OCI-LY7 (cell line): ENCODE measurements at regions not wholly inside any gene's neighbourhood (a gene's known extent, or its start where the extent isn't known, plus 50 kb on each side); places are given as distances from the start of the nearest gene placed in this dataset.
"Not testable (repeated sequence)": the region's sequence is repeated elsewhere in the genome, so short reads cannot be mapped to it uniquely, and the experiment has no call there.

Experiments used
- BruUV-seq: library from RNA; stranded (reverse); fragments of 400-500 nt; replicated peaks from 2 replicates; lab custom pipeline; 2021; lab: Mats Ljungman, UMichigan
- CTCF ChIA-PET: fragments of 300-600 bp; sonication (Branson Sonifier 250); formaldehyde crosslinking; loops from one replicate; lab custom pipeline; 2022; ENCODE audit warnings: antibody characterized with exemption; ENCODE audit not compliant: unreplicated experiment; lab: Charles Lee
- POLR2A ChIA-PET: fragments of 300-600 bp; sonication (Branson Sonifier 250); formaldehyde crosslinking; loops from one replicate; lab custom pipeline; 2022; ENCODE audit warnings: antibody characterized with exemption; lab: Charles Lee
- DNase-seq: peaks from one replicate; pipeline ENCODE4 v3.0.0-alpha.2; 2015; ENCODE audit warnings: low spot score
- H2AFZ ChIP-seq: fragments of 200-600 bp; sonication (generic), shearing (Covaris generic); 2 replicates; pipeline ENCODE4 v1.6.1; 2014; ENCODE audit warnings: mild to moderate bottlenecking, antibody characterized with exemption, low read length, moderate library complexity
- H3K27ac ChIP-seq: fragments of 200-600 bp; sonication (generic); 2 replicates; pipeline ENCODE4 v1.5.1; 2014; ENCODE audit warnings: mixed run types, low read depth, mild to moderate bottlenecking, moderate library complexity, low read length, inconsistent platforms; ENCODE audit not compliant: poor library complexity, severe bottlenecking
- H3K36me3 ChIP-seq: fragments of 200-600 bp; sonication (generic); 2 replicates; pipeline ENCODE4 v1.6.1; 2014; ENCODE audit warnings: mild to moderate bottlenecking, antibody characterized with exemption, low read length, moderate library complexity, mixed read lengths; ENCODE audit not compliant: insufficient read depth
- H3K4me1 ChIP-seq: fragments of 200-600 bp; sonication (generic); 2 replicates; pipeline ENCODE4 v1.5.1; 2014; ENCODE audit warnings: mild to moderate bottlenecking, low read length; ENCODE audit not compliant: insufficient read depth, poor library complexity, severe bottlenecking
- H3K4me2 ChIP-seq: fragments of 200-600 bp; sonication (generic); 2 replicates; pipeline ENCODE4 v1.6.1; 2014; ENCODE audit warnings: mild to moderate bottlenecking, low read length
- H3K4me3 ChIP-seq: fragments of 200-600 bp; sonication (generic); 2 replicates; pipeline ENCODE4 v1.5.1; 2014; ENCODE audit warnings: mild to moderate bottlenecking, low read depth, low read length; ENCODE audit not compliant: poor library complexity, severe bottlenecking
- H3K79me2 ChIP-seq: fragments of 200-600 bp; sonication (generic); 2 replicates; pipeline ENCODE4 v1.6.1; 2016; ENCODE audit warnings: low read depth, mild to moderate bottlenecking, low read length, moderate library complexity, mixed read lengths; ENCODE audit not compliant: insufficient read depth
- H3K9me2 ChIP-seq: fragments of 200-600 bp; sonication (generic); 2 replicates; pipeline ENCODE4 v1.6.1; 2016; ENCODE audit warnings: mild to moderate bottlenecking, low read length, mixed read lengths; ENCODE audit not compliant: insufficient read depth
- H3K9me3 ChIP-seq: fragments of 200-600 bp; sonication (generic); 2 replicates; pipeline ENCODE4 v1.6.1; 2014; ENCODE audit warnings: mild to moderate bottlenecking, mixed run types, low read length, mixed read lengths
- H4K20me1 ChIP-seq: fragments of 200-600 bp; sonication (generic); 2 replicates; pipeline ENCODE4 v1.6.1; 2014; ENCODE audit warnings: mild to moderate bottlenecking, antibody characterized with exemption, low read length, moderate library complexity, mixed read lengths; ENCODE audit not compliant: insufficient read depth
- EZH2phosphoT487 ChIP-seq: fragments of 200-600 bp; sonication (generic); IDR thresholded peaks from 2 replicates; pipeline ENCODE4 v1.6.1; 2018; ENCODE audit warnings: low read depth, borderline replicate concordance, mild to moderate bottlenecking, mixed run types, antibody characterized with exemption, low read length, moderate library complexity, mixed read lengths
- intact Hi-C: fragments of 100-400 bp; cut with micrococcal nuclease; formaldehyde crosslinking; loops from one replicate; pipeline ENCODE4 v1.10.0; 2022; ENCODE audit not compliant: unreplicated experiment
- TF ChIP-seq, protein P1 (sequence below): fragments of 200-600 bp; sonication (generic); conservative IDR thresholded peaks from 2 replicates; pipeline ENCODE4 v1.5.1; 2014; ENCODE audit warnings: mild to moderate bottlenecking, antibody characterized with exemption, low read length, moderate library complexity, mixed read lengths

DNA sequence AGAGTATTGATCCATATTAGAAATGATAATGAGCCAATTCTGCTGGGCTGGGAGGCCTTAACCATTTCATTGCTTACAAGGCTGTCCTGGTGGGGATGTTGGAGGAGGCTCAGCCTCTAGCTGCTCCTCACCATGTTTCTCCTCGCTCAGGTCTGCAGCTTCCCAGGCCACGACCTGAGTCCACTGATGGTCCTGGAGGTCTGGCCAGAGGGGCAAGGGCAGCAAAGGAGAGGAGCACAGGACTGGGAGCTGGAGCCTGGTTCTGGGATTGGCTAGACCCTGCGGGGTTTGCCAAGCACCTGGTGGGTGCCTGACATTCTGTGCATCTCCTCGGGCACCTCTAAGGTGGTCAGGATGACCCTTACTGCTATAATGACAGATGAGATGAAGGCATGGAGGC is 92.6 kb downstream of the KIF26A start:
- CTCF ChIA-PET = no interaction called here
- no peak overlapping the region for H3K4me2 ChIP-seq
- BruUV-seq = no TSS peak
- intact Hi-C loops = no loop called here
- POLR2A ChIA-PET = no interaction called here
- H2AFZ ChIP-seq = no peak overlapping the region
- DNase-seq = no peak
- no peak overlapping the region for H3K27ac ChIP-seq
- peaks cover 15% of the 10 kb centered on the region; the same call in 1 of the 2 replicates for H3K9me3 ChIP-seq
- TF ChIP-seq EZH2phosphoT487 = no peak
- TF ChIP-seq, protein P1, sequence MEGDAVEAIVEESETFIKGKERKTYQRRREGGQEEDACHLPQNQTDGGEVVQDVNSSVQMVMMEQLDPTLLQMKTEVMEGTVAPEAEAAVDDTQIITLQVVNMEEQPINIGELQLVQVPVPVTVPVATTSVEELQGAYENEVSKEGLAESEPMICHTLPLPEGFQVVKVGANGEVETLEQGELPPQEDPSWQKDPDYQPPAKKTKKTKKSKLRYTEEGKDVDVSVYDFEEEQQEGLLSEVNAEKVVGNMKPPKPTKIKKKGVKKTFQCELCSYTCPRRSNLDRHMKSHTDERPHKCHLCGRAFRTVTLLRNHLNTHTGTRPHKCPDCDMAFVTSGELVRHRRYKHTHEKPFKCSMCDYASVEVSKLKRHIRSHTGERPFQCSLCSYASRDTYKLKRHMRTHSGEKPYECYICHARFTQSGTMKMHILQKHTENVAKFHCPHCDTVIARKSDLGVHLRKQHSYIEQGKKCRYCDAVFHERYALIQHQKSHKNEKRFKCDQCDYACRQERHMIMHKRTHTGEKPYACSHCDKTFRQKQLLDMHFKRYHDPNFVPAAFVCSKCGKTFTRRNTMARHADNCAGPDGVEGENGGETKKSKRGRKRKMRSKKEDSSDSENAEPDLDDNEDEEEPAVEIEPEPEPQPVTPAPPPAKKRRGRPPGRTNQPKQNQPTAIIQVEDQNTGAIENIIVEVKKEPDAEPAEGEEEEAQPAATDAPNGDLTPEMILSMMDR = no peak
- peaks cover 8% of the 10 kb centered on the region for H3K4me1 ChIP-seq
- H4K20me1 ChIP-seq = no peaks in the 10 kb centered on the region
- no peaks in the 10 kb centered on the region for H3K36me3 ChIP-seq
- H3K4me3 ChIP-seq = no peak overlapping the region
- H3K9me2 ChIP-seq = no peaks in the 10 kb centered on the region
- H3K79me2 ChIP-seq = no peaks in the 10 kb centered on the region

DNA sequence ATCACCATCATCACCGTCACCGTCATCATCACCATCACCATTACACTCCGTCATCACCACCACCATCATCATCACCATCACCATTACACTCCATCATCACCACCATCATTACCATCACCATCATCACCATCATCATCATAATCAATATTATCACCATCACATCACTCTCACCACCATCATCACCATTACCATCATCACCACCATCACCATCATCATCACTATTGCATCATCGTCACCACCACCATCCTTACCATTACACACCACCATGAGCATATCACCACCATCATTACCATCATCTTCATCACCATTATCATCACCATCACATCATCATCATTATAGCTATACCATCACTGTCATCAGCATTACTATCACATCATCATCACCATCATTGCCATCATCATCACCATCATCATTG is 93.7 kb downstream of the KIF26A start:
- H3K27ac ChIP-seq = no peak overlapping the region
- H3K4me1 ChIP-seq = peaks cover 2% of the 10 kb centered on the region
- H3K36me3 ChIP-seq = no peaks in the 10 kb centered on the region
- BruUV-seq = no TSS peak
- no peak overlapping the region for H3K4me2 ChIP-seq
- ChIA-PET CTCF (interaction anchor here (0.6 kb wide), 1 partner anchor 630 kb away, joined by 4 read pairs; no protein-coding TSS in a partner anchor), POLR2A (no interaction called here)
- H4K20me1 ChIP-seq = no peaks in the 10 kb centered on the region
- no peak overlapping the region for H2AFZ ChIP-seq
- intact Hi-C loops = no loop called here
- H3K9me2 ChIP-seq = no peaks in the 10 kb centered on the region
- no peak overlapping the region for H3K4me3 ChIP-seq
- DNase-seq = no peak
- H3K79me2 ChIP-seq = no peaks in the 10 kb centered on the region
- no peak for TF ChIP-seq EZH2phosphoT487
- TF ChIP-seq, protein P1 = no peak
- H3K9me3 ChIP-seq = peaks cover 17% of the 10 kb centered on the region

DNA sequence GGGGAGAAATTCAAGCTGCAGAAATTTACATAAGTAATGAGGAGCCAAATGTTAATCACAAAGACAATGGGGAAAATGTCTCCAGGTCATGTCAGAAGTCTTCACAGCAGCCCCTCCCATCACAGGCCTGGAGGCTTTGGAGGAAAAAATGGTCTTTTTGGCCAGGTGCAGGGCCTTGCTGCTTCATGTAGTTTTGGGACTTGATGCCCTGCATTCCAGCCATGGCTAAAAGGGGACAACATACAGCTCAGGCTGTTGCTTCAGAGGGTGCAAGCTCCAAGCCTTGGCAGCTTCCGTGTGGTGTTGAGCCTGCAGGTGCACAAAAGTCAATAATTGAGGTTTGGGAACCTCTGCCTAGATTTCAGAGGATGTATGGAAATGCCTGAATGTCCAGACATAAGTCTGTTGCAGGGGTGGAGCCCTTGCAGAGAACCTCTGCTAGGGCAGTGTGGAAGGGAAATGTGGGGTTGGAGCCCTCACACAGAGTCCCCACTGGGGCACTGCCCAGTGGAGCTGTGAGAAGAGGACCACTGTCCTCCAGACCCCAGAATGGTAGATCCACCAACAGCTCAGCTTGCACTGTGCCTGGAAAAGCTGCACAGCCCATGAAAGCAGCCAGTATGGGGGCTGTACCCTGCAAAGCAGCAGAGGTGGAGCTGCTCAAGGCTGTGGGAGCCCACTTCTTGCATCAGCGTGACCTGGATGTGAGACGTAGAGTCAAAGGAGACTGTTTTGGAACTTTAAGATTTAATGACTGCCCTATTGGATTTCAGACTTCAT is 95.8 kb downstream of the KIF26A start:
- BruUV-seq, DNase-seq: not testable (repeated sequence)

More for the DNA sequence above, 95.8 kb downstream of the KIF26A start:
- H3K4me3 ChIP-seq, H3K36me3 ChIP-seq, H3K79me2 ChIP-seq, H4K20me1 ChIP-seq, H3K9me2 ChIP-seq, H3K27ac ChIP-seq, H3K4me2 ChIP-seq, intact Hi-C loops, H2AFZ ChIP-seq, H3K4me1 ChIP-seq, CTCF ChIA-PET, POLR2A ChIA-PET: not testable (repeated sequence)
- H3K9me3 ChIP-seq = peaks cover 21% of the 10 kb centered on the region
